ENCODE measurements at regions not wholly inside any gene's neighbourhood (a gene's known extent, or its start where the extent isn't known, plus 50 kb on each side); places are given as distances from the start of the nearest gene placed in this dataset.
A peak's percentile ranks its signal among the peaks of the same experiment; 100 is the strongest.

GRCh38 chr3:170727754-170728153 lies 141.9 kb upstream of the SLC7A14 start (continued):
- no peak for TF ChIP-seq ZBTB40 (IDR thresholded peaks at IDR 0.05)
- no peak for TF ChIP-seq ZBTB40 (CRISPR knock-in tag; IDR thresholded peaks at IDR 0.05)
- TF ChIP-seq NCOA6 (IDR thresholded peaks at IDR 0.05) = no peak
- TF ChIP-seq YY1 (IDR thresholded peaks at IDR 0.05; ENCODE audit: borderline replicate concordance in 1 of 3, control insufficient read depth in 1 of 3, extremely low read depth in 1 of 3, insufficient read depth in 3 of 3, insufficient read length in 1 of 3, insufficient replicate concordance in 2 of 3, low read depth in 1 of 3, low read length in 2 of 3) = no peak
- 0 out of 2 replicates have a peak, but pooled peaks have one; percentile 4 for TF ChIP-seq NFIC (IDR thresholded peaks at IDR 0.05)
- TF ChIP-seq ZNF77 (CRISPR knock-in tag; IDR thresholded peaks at IDR 0.05) = no peak
- no peak for TF ChIP-seq NFIX (CRISPR knock-in tag; IDR thresholded peaks at IDR 0.05; ENCODE audit: low read depth)
- no peak for TF ChIP-seq TCF7L2 (IDR thresholded peaks at IDR 0.05; ENCODE audit: low read depth, low read length)
- TF ChIP-seq PTBP1 (IDR thresholded peaks at IDR 0.05; ENCODE audit: low read depth, low read length) = no peak
- no peak for TF ChIP-seq HMBOX1 (IDR thresholded peaks at IDR 0.05)
- TF ChIP-seq POLR2G (IDR thresholded peaks at IDR 0.05; ENCODE audit: low read depth, low read length) = no peak
- no peak for TF ChIP-seq ELF4 (CRISPR knock-in tag; IDR thresholded peaks at IDR 0.05)
- no peak for TF ChIP-seq ELF1 (tag; IDR thresholded peaks at IDR 0.05)
- TF ChIP-seq HMG20A (CRISPR knock-in tag; conservative IDR thresholded peaks at IDR 0.05) = no peak
- no peak for TF ChIP-seq ATF3 (IDR thresholded peaks at IDR 0.05)
- TF ChIP-seq ATF3 (CRISPR knock-in tag; conservative IDR thresholded peaks at IDR 0.05) = no peak
- peak; percentile 56 for TF ChIP-seq SMARCE1 (IDR thresholded peaks at IDR 0.05)
- no peak for TF ChIP-seq BCL6 (CRISPR knock-in tag; IDR thresholded peaks at IDR 0.05)

Data from K562 (cell line).